ENCODE measurements at regions not wholly inside any gene's neighbourhood (a gene's known extent, or its start where the extent isn't known, plus 50 kb on each side); places are given as distances from the start of the nearest gene placed in this dataset.

- TF ChIP-seq CTCF (IDR thresholded peaks at IDR 0.05) (no peak), EZH2phosphoT487 (IDR thresholded peaks at IDR 0.05) (no peak)
These were observed 307.8 kb upstream of the USP25 start for GRCh38 chr21:15421947-15422346.

Data from neural progenitor cell (in vitro differentiated cells).